ENCODE measurements at regions not wholly inside any gene's neighbourhood (a gene's known extent, or its start where the extent isn't known, plus 50 kb on each side); places are given as distances from the start of the nearest gene placed in this dataset.

GRCh38 chr5:7146886-7147285 is 249.1 kb upstream of the ADCY2 start:
- TF ChIP-seq CTCF (IDR thresholded peaks at IDR 0.05; ENCODE audit: low read depth, low read length, missing input control) (no peak), RAD21 (IDR thresholded peaks at IDR 0.05) (no peak), REST (IDR thresholded peaks at IDR 0.05) (no peak), EGR1 (IDR thresholded peaks at IDR 0.05; ENCODE audit: low read depth in 2 of 2) (no peak), MAX (IDR thresholded peaks at IDR 0.05) (no peak), YY1 (IDR thresholded peaks at IDR 0.05) (no peak), TAF1 (conservative IDR thresholded peaks at IDR 0.05) (no peak), SP1 (IDR thresholded peaks at IDR 0.05) (no peak), NR2F2 (IDR thresholded peaks at IDR 0.05) (no peak), FOXA1 (IDR thresholded peaks at IDR 0.05) (no peak), RXRA (IDR thresholded peaks at IDR 0.05) (no peak)

Measured in liver (tissue), 3 donors.